ENCODE measurements at regions not wholly inside any gene's neighbourhood (a gene's known extent, or its start where the extent isn't known, plus 50 kb on each side); places are given as distances from the start of the nearest gene placed in this dataset.

- H3K4me1 ChIP-seq (ENCODE audit: control insufficient read depth, insufficient read depth, low read length) = no peaks in the 10 kb centered on the region
- ChIA-PET CTCF (no interaction called here), POLR2A (no interaction called here)
- in situ Hi-C loops (cut with HindIII; ENCODE audit: low pct_unique_long_range_greater_than_20kb, low sequenced_read_pairs) (no loop called here), intact Hi-C loops (cut with micrococcal nuclease; ENCODE audit: unreplicated experiment) (no loop called here)
- H3K27ac ChIP-seq (ENCODE audit: low read length) = no peak overlapping the region
- no peaks in the 10 kb centered on the region for H3K27me3 ChIP-seq (ENCODE audit: control insufficient read depth, insufficient read depth, low read length)
- ATAC-seq (no peak), DNase-seq (ENCODE audit: low read depth, low spot score) (no peak)
- no peak overlapping the region for H3K4me3 ChIP-seq (ENCODE audit: low read depth in 2 of 2, low read length in 2 of 2)
- no TSS peak for BruUV-seq (replicated peaks)
- no peaks in the 10 kb centered on the region for H3K36me3 ChIP-seq (ENCODE audit: control insufficient read depth, insufficient read depth, low read length)
- H3K9me3 ChIP-seq (ENCODE audit: control insufficient read depth, insufficient read depth, low read depth, low read length) = no peaks in the 10 kb centered on the region
- TF ChIP-seq TCF7L2 (IDR thresholded peaks at IDR 0.05; ENCODE audit: low read depth, low read length) = no peak
- TF ChIP-seq SIN3A (IDR thresholded peaks at IDR 0.05; ENCODE audit: borderline replicate concordance, insufficient read depth, low read depth, low read length) = no peak
- TF ChIP-seq, protein P1, sequence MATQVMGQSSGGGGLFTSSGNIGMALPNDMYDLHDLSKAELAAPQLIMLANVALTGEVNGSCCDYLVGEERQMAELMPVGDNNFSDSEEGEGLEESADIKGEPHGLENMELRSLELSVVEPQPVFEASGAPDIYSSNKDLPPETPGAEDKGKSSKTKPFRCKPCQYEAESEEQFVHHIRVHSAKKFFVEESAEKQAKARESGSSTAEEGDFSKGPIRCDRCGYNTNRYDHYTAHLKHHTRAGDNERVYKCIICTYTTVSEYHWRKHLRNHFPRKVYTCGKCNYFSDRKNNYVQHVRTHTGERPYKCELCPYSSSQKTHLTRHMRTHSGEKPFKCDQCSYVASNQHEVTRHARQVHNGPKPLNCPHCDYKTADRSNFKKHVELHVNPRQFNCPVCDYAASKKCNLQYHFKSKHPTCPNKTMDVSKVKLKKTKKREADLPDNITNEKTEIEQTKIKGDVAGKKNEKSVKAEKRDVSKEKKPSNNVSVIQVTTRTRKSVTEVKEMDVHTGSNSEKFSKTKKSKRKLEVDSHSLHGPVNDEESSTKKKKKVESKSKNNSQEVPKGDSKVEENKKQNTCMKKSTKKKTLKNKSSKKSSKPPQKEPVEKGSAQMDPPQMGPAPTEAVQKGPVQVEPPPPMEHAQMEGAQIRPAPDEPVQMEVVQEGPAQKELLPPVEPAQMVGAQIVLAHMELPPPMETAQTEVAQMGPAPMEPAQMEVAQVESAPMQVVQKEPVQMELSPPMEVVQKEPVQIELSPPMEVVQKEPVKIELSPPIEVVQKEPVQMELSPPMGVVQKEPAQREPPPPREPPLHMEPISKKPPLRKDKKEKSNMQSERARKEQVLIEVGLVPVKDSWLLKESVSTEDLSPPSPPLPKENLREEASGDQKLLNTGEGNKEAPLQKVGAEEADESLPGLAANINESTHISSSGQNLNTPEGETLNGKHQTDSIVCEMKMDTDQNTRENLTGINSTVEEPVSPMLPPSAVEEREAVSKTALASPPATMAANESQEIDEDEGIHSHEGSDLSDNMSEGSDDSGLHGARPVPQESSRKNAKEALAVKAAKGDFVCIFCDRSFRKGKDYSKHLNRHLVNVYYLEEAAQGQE (IDR thresholded peaks at IDR 0.05; ENCODE audit: insufficient read depth in 1 of 2, low read depth in 2 of 2, low read length in 1 of 2) = no peak
- TF ChIP-seq, protein P2, sequence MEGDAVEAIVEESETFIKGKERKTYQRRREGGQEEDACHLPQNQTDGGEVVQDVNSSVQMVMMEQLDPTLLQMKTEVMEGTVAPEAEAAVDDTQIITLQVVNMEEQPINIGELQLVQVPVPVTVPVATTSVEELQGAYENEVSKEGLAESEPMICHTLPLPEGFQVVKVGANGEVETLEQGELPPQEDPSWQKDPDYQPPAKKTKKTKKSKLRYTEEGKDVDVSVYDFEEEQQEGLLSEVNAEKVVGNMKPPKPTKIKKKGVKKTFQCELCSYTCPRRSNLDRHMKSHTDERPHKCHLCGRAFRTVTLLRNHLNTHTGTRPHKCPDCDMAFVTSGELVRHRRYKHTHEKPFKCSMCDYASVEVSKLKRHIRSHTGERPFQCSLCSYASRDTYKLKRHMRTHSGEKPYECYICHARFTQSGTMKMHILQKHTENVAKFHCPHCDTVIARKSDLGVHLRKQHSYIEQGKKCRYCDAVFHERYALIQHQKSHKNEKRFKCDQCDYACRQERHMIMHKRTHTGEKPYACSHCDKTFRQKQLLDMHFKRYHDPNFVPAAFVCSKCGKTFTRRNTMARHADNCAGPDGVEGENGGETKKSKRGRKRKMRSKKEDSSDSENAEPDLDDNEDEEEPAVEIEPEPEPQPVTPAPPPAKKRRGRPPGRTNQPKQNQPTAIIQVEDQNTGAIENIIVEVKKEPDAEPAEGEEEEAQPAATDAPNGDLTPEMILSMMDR (IDR thresholded peaks at IDR 0.05) = no peak
- TF ChIP-seq POLR2AphosphoS5 (IDR thresholded peaks at IDR 0.05; ENCODE audit: low read depth, low read length) = no peak
These were observed 216.8 kb downstream of the NXNL2 start for GRCh38 chr9:88751781-88752180.

DNA sequence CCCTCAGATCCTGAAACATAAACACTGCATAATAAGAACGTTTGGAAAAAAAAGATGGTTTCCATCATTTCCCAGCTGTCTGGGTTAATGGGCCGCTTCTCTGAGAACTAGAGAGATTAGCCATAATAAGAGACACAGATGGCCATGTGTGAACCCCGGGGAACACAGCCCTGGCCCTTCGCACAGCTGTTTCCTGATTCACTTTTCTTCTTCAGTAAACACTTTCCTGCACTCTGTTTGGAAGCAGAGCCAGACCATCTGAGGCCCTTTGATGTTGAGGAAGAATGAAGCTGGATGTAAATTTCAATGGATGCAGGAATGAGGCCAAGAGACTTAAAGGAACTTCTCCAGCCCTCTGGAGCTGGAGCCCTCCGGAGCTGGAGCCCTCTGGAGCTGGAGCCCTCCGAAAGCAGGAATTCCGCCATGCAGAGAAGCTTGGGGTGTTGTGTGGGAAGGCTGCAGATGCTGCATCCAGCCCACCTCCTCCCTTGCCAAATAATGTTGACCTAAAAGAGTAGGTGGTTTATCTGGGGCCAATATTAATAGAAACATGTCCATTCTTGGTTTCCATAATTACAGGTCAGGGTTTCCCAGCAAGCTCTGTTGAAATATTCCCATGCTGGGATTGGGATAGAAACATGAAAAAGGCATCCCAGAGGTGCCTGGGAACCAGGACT, 218.9 kb downstream of the NXNL2 start:
- H3K27me3 ChIP-seq (ENCODE audit: control insufficient read depth, insufficient read depth, low read length) = no peaks in the 10 kb centered on the region
- in situ Hi-C loops (cut with HindIII; ENCODE audit: low pct_unique_long_range_greater_than_20kb, low sequenced_read_pairs) (no loop called here), intact Hi-C loops (cut with micrococcal nuclease; ENCODE audit: unreplicated experiment) (no loop called here)
- ATAC-seq (no peak), DNase-seq (ENCODE audit: low read depth, low spot score) (no peak)
- TF ChIP-seq SIN3A (IDR thresholded peaks at IDR 0.05; ENCODE audit: borderline replicate concordance, insufficient read depth, low read depth, low read length) (no peak), POLR2AphosphoS5 (IDR thresholded peaks at IDR 0.05; ENCODE audit: low read depth, low read length) (no peak), TCF7L2 (IDR thresholded peaks at IDR 0.05; ENCODE audit: low read depth, low read length) (no peak)
- TF ChIP-seq, protein P1 (IDR thresholded peaks at IDR 0.05; ENCODE audit: insufficient read depth in 1 of 2, low read depth in 2 of 2, low read length in 1 of 2) = no peak
- TF ChIP-seq, protein P2 (IDR thresholded peaks at IDR 0.05) = no peak
- H3K4me1 ChIP-seq (ENCODE audit: control insufficient read depth, insufficient read depth, low read length) = no peaks in the 10 kb centered on the region
- H3K4me3 ChIP-seq (ENCODE audit: low read depth in 2 of 2, low read length in 2 of 2) = no peak overlapping the region
- H3K36me3 ChIP-seq (ENCODE audit: control insufficient read depth, insufficient read depth, low read length) = no peaks in the 10 kb centered on the region
- no peak overlapping the region for H3K27ac ChIP-seq (ENCODE audit: low read length)
- ChIA-PET POLR2A (no interaction called here), CTCF (no interaction called here)
- BruUV-seq (replicated peaks) = no TSS peak
- no peaks in the 10 kb centered on the region for H3K9me3 ChIP-seq (ENCODE audit: control insufficient read depth, insufficient read depth, low read depth, low read length)
